Esophagus squamous epithelium (tissue), 4 donors: ENCODE measurements at regions not wholly inside any gene's neighbourhood (a gene's known extent, or its start where the extent isn't known, plus 50 kb on each side); places are given as distances from the start of the nearest gene placed in this dataset.

Experiments used
- CTCF ChIP-seq, 6 experiments: fragments of 450-650 bp in 4 of 6; fragments of 200-600 bp in 2 of 6; sonication (generic) in 2 of 6; IDR thresholded peaks; one replicate each; pipeline ENCODE4 v1.5.1; 2016 to 2019; ENCODE audit warnings: antibody characterized with exemption in 6 of 6, mild to moderate bottlenecking in 4 of 6, moderate library complexity in 4 of 6
- POLR2A ChIP-seq, 4 donors: fragments of 450-650 bp; IDR thresholded peaks; one replicate each; pipeline ENCODE4 v1.6.1; 2017; ENCODE audit warnings: antibody characterized with exemption in 4 of 4, mild to moderate bottlenecking in 4 of 4, moderate library complexity in 3 of 4

- TF ChIP-seq POLR2A (IDR thresholded peaks at IDR 0.05), result no peak
- no peak for TF ChIP-seq CTCF (IDR thresholded peaks at IDR 0.05)
Observed at GRCh38 chr12:82554529-82554928, 132.2 kb upstream of the TMTC2 start.
